Panc1 (cell line): ENCODE measurements at regions not wholly inside any gene's neighbourhood (a gene's known extent, or its start where the extent isn't known, plus 50 kb on each side); places are given as distances from the start of the nearest gene placed in this dataset.

Source experiments
- POLR2AphosphoS5 ChIP-seq: IDR thresholded peaks from 2 replicates; pipeline ENCODE4 v1.6.1; 2012; ENCODE audit warnings: mild to moderate bottlenecking, low read depth, low read length, moderate library complexity
- SIN3A ChIP-seq: IDR thresholded peaks from 2 replicates; pipeline ENCODE4 v1.6.1; 2012; ENCODE audit warnings: low read depth, mild to moderate bottlenecking, low read length, moderate library complexity, borderline replicate concordance; ENCODE audit not compliant: insufficient read depth
- TF ChIP-seq, protein P1 (sequence below): fragments of 450-650 bp; IDR thresholded peaks from 2 replicates; pipeline ENCODE4 v1.5.1; 2017; ENCODE audit warnings: mild to moderate bottlenecking

DNA sequence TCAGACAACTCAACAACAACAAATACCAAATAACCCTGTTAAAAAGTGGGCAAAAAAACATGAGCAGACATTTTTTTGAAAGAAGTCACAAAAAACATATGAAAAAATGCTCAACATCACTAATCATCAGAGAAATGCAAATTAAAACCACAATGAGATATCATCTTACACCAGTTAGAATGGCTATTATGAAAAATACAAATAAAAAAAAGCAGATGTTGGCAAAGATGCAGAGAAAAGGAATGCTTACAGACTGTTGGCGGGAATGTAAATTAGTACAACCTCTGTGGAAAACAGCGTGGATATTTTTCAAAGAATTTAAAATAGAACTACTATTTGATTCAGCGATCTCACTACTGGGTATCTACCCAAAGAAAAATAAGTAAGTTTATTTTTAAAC is 114.0 kb downstream of the SLC38A4 start:
- TF ChIP-seq SIN3A: no peak
- TF ChIP-seq, protein P1, sequence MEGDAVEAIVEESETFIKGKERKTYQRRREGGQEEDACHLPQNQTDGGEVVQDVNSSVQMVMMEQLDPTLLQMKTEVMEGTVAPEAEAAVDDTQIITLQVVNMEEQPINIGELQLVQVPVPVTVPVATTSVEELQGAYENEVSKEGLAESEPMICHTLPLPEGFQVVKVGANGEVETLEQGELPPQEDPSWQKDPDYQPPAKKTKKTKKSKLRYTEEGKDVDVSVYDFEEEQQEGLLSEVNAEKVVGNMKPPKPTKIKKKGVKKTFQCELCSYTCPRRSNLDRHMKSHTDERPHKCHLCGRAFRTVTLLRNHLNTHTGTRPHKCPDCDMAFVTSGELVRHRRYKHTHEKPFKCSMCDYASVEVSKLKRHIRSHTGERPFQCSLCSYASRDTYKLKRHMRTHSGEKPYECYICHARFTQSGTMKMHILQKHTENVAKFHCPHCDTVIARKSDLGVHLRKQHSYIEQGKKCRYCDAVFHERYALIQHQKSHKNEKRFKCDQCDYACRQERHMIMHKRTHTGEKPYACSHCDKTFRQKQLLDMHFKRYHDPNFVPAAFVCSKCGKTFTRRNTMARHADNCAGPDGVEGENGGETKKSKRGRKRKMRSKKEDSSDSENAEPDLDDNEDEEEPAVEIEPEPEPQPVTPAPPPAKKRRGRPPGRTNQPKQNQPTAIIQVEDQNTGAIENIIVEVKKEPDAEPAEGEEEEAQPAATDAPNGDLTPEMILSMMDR: no peak
- no peak for TF ChIP-seq POLR2AphosphoS5
